ENCODE measurements at regions not wholly inside any gene's neighbourhood (a gene's known extent, or its start where the extent isn't known, plus 50 kb on each side); places are given as distances from the start of the nearest gene placed in this dataset.

DNA sequence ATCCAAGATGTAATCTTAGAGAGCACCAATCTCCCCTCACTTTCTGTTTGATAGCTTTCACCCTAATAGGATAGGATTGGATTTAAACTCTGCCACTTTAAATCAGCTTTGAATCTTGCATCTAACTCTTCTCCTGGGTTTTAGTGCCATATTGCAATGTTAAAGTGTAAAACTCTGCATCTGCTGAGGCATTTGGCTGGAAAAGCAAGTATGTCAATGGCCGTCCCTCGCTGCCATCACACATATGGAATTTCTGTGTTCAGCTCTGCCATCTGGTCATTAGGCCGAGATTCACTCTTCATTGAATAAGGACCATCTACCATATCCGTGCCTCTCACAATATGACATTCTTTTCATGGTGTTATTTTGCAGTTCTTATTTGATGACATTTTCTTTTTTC lies 728.1 kb upstream of the PIK3C3 start:
- no peak for TF ChIP-seq POLR2AphosphoS5 (IDR thresholded peaks at IDR 0.05; ENCODE audit: low read depth, low read length)
- TF ChIP-seq, protein P1, sequence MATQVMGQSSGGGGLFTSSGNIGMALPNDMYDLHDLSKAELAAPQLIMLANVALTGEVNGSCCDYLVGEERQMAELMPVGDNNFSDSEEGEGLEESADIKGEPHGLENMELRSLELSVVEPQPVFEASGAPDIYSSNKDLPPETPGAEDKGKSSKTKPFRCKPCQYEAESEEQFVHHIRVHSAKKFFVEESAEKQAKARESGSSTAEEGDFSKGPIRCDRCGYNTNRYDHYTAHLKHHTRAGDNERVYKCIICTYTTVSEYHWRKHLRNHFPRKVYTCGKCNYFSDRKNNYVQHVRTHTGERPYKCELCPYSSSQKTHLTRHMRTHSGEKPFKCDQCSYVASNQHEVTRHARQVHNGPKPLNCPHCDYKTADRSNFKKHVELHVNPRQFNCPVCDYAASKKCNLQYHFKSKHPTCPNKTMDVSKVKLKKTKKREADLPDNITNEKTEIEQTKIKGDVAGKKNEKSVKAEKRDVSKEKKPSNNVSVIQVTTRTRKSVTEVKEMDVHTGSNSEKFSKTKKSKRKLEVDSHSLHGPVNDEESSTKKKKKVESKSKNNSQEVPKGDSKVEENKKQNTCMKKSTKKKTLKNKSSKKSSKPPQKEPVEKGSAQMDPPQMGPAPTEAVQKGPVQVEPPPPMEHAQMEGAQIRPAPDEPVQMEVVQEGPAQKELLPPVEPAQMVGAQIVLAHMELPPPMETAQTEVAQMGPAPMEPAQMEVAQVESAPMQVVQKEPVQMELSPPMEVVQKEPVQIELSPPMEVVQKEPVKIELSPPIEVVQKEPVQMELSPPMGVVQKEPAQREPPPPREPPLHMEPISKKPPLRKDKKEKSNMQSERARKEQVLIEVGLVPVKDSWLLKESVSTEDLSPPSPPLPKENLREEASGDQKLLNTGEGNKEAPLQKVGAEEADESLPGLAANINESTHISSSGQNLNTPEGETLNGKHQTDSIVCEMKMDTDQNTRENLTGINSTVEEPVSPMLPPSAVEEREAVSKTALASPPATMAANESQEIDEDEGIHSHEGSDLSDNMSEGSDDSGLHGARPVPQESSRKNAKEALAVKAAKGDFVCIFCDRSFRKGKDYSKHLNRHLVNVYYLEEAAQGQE (IDR thresholded peaks at IDR 0.05; ENCODE audit: insufficient read depth in 1 of 2, low read depth in 2 of 2, low read length in 2 of 2) = no peak
- no peak for TF ChIP-seq FOXP2 (optimal IDR thresholded peaks at IDR 0.05; ENCODE audit: borderline replicate concordance, extremely low read depth, extremely low read length, insufficient read depth)
- TF ChIP-seq TAF1 (IDR thresholded peaks at IDR 0.05; ENCODE audit: borderline replicate concordance, insufficient read depth, low read length) = no peak
- no peak for TF ChIP-seq SIN3A (IDR thresholded peaks at IDR 0.05; ENCODE audit: borderline replicate concordance, insufficient read depth, low read length)

DNA sequence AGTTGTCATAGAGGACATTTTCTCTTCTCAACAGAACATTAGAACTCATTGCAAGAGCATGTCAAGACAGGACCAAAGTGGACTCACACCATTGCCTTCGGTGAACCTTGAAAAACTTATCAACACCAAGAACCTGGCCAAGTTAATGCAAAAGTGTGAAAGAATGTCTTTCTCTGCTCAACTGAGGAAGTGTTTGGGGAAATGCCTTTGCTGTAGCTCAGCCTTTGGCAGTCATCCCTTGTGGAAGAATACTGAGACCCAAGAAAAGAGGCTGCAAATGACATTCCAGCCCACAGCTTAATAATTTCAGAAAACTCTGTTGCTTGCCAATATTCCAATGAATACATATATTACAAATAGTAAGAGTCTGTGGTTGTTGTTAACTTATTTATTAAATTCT lies 728.8 kb upstream of the PIK3C3 start:
- TF ChIP-seq TAF1 (IDR thresholded peaks at IDR 0.05; ENCODE audit: borderline replicate concordance, insufficient read depth, low read length) (no peak), POLR2AphosphoS5 (IDR thresholded peaks at IDR 0.05; ENCODE audit: low read depth, low read length) (no peak), SIN3A (IDR thresholded peaks at IDR 0.05; ENCODE audit: borderline replicate concordance, insufficient read depth, low read length) (no peak), FOXP2 (optimal IDR thresholded peaks at IDR 0.05; ENCODE audit: borderline replicate concordance, extremely low read depth, extremely low read length, insufficient read depth) (no peak)
- TF ChIP-seq, protein P1 (IDR thresholded peaks at IDR 0.05; ENCODE audit: insufficient read depth in 1 of 2, low read depth in 2 of 2, low read length in 2 of 2) = no peak

DNA sequence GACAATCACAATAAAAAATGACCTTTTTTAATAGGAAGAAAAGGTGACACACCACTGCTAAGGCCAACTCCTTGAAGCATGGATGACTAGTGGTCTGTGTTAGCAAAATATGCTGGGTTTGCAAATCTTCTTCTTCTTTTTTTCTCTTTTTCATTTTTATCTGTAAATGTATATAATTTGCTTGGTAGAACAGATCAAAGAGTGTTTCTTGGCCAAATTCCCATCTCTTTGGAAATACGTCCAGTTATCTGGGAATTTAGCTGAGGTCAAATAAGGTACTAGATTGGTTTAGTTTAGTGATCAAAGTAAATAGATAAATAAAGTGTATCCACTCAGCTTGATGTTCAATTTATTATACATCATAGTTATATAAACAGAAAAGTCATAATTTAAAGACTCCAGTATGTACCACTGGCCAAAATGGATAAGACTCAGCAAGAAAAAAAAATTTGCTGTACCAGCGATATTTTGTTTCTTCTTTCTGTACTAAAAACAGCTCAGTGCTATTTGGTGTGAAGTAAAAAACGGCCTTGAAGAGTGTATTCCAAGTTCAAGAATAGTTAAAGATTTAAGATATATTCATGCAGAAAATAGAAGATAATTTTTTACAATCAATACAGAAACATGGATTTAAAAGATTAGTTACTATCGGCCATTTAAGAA lies 738.6 kb upstream of the PIK3C3 start:
- no peak for TF ChIP-seq TAF1 (IDR thresholded peaks at IDR 0.05; ENCODE audit: borderline replicate concordance, insufficient read depth, low read length)
- no peak for TF ChIP-seq SIN3A (IDR thresholded peaks at IDR 0.05; ENCODE audit: borderline replicate concordance, insufficient read depth, low read length)
- TF ChIP-seq, protein P1 (IDR thresholded peaks at IDR 0.05; ENCODE audit: insufficient read depth in 1 of 2, low read depth in 2 of 2, low read length in 2 of 2) = no peak
- no peak for TF ChIP-seq FOXP2 (optimal IDR thresholded peaks at IDR 0.05; ENCODE audit: borderline replicate concordance, extremely low read depth, extremely low read length, insufficient read depth)
- no peak for TF ChIP-seq POLR2AphosphoS5 (IDR thresholded peaks at IDR 0.05; ENCODE audit: low read depth, low read length)

DNA sequence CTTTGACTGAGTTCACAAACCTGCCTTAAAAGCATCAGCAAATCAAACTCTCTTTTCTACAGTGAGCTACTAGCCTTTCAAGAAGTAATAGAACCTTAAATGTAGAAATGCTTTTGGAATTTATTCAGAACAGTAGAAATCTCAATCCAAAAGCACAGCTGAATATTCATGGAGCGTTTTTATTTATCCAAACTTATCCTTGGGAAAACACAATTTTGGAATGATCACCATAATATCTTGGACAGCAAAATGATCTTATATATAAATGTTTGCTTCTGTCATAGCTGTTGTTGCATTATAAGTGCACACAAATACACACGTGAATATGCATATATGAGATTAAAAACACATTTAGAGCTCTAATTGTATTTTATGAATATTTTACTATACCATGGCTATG lies 747.3 kb upstream of the PIK3C3 start:
- TF ChIP-seq, protein P1 (IDR thresholded peaks at IDR 0.05; ENCODE audit: insufficient read depth in 1 of 2, low read depth in 2 of 2, low read length in 2 of 2) = no peak

DNA sequence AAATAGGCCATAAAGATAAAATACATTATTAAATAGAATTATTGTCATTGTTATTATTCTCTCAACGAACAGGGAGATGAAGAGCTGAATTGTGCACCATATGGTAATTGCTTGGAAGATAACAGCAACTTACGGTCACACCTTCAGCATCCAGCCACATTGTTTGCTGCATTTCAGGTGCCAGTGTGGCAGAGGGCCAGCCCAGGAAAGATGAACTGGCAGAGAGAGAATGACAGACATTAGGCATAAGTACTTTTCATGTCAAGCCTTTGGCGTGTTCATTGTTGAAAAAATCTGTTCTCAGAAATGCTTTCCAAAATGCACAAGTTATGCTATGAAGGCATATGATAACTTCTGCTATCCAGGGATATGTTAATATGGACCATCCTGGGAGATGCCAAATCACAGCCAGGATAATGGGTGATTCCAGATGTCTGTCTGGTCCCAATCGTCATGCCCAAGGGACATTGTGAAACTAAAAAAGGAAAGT lies 748.6 kb upstream of the PIK3C3 start:
- TF ChIP-seq TAF1 (IDR thresholded peaks at IDR 0.05; ENCODE audit: borderline replicate concordance, insufficient read depth, low read length) (no peak), POLR2AphosphoS5 (IDR thresholded peaks at IDR 0.05; ENCODE audit: low read depth, low read length) (no peak), FOXP2 (optimal IDR thresholded peaks at IDR 0.05; ENCODE audit: borderline replicate concordance, extremely low read depth, extremely low read length, insufficient read depth) (no peak), SIN3A (IDR thresholded peaks at IDR 0.05; ENCODE audit: borderline replicate concordance, insufficient read depth, low read length) (no peak)
- TF ChIP-seq, protein P1 (IDR thresholded peaks at IDR 0.05; ENCODE audit: insufficient read depth in 1 of 2, low read depth in 2 of 2, low read length in 2 of 2) = no peak

Data from PFSK-1 (cell line).